ENCODE measurements at regions not wholly inside any gene's neighbourhood (a gene's known extent, or its start where the extent isn't known, plus 50 kb on each side); places are given as distances from the start of the nearest gene placed in this dataset.

- ChIA-PET POLR2A (ENCODE audit: unreplicated experiment) (no interaction called here), CTCF (no interaction called here)
- no peak overlapping the region for H2BK120ac ChIP-seq (ENCODE audit: low read depth, low read length)
- no peak overlapping the region for H3K4ac ChIP-seq (ENCODE audit: low read depth, low read length)
- in situ Hi-C loops (cut with MboI; ENCODE audit: low sequenced_read_pairs) = no loop called here
- no peak overlapping the region for H4K8ac ChIP-seq (ENCODE audit: low read depth in 2 of 2, low read length in 2 of 2)
- TF ChIP-seq ELK1 (IDR thresholded peaks at IDR 0.05; ENCODE audit: borderline replicate concordance, low read depth, low read length) = no peak
- TF ChIP-seq RCOR1 (IDR thresholded peaks at IDR 0.05; ENCODE audit: insufficient replicate concordance, low read length) = no peak
- TF ChIP-seq POLR2A (IDR thresholded peaks at IDR 0.05; ENCODE audit: low read depth, low read length) = no peak
- no peak for TF ChIP-seq RAD21 (IDR thresholded peaks at IDR 0.05; ENCODE audit: low read length)
- TF ChIP-seq CHD1 (IDR thresholded peaks at IDR 0.05; ENCODE audit: low read depth, low read length) = no peak
- TF ChIP-seq NFE2L2 (IDR thresholded peaks at IDR 0.05; ENCODE audit: low read depth, low read length) = no peak
- TF ChIP-seq RFX5 (IDR thresholded peaks at IDR 0.05; ENCODE audit: low read depth, low read length) = no peak
- TF ChIP-seq FOS (IDR thresholded peaks at IDR 0.05; ENCODE audit: low read depth, low read length) = no peak
- TF ChIP-seq, protein P1, sequence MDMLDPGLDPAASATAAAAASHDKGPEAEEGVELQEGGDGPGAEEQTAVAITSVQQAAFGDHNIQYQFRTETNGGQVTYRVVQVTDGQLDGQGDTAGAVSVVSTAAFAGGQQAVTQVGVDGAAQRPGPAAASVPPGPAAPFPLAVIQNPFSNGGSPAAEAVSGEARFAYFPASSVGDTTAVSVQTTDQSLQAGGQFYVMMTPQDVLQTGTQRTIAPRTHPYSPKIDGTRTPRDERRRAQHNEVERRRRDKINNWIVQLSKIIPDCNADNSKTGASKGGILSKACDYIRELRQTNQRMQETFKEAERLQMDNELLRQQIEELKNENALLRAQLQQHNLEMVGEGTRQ (IDR thresholded peaks at IDR 0.05; ENCODE audit: low read depth, low read length) = no peak
- no peak for TF ChIP-seq SMC3 (IDR thresholded peaks at IDR 0.05; ENCODE audit: low read depth, low read length)
- TF ChIP-seq MAZ (IDR thresholded peaks at IDR 0.05; ENCODE audit: borderline replicate concordance, low read depth, low read length) = no peak
- no peak for TF ChIP-seq BHLHE40 (IDR thresholded peaks at IDR 0.05; ENCODE audit: low read depth, low read length)
- TF ChIP-seq MAFK (IDR thresholded peaks at IDR 0.05; ENCODE audit: low read depth, low read length) = no peak
- no peak for TF ChIP-seq CTCF (conservative IDR thresholded peaks at IDR 0.05; ENCODE audit: low read depth, low read length)
- TF ChIP-seq MXI1 (IDR thresholded peaks at IDR 0.05; ENCODE audit: borderline replicate concordance, low read depth, low read length) = no peak
- no peak for TF ChIP-seq CEBPB (IDR thresholded peaks at IDR 0.05; ENCODE audit: low read depth, low read length)
- no peaks in the 10 kb centered on the region for H3K36me3 ChIP-seq (ENCODE audit: control insufficient read depth, insufficient read depth, low read length)
- no peaks in the 10 kb centered on the region for H3K9me1 ChIP-seq (ENCODE audit: insufficient read depth, low read length)
- no peak for ATAC-seq (ENCODE audit: low read depth)
- no peak overlapping the region for H3K18ac ChIP-seq (ENCODE audit: low read depth, low read length)
- no peak overlapping the region for H2BK5ac ChIP-seq (ENCODE audit: low read depth, low read length, poor library complexity, severe bottlenecking)
- intact Hi-C loops (cut with micrococcal nuclease) = loop anchor here (10.0 kb wide), 1 partner anchor 834 kb away; the partner anchor contains the start of gene BASP1
- dilution Hi-C loops (cut with HindIII; ENCODE audit: low sequenced_read_pairs, unreplicated experiment) = no loop called here
- no peak overlapping the region for H2BK20ac ChIP-seq (ENCODE audit: low read depth, low read length)
- H3K14ac ChIP-seq (replicated peaks; ENCODE audit: low read depth, low read length) = no peak overlapping the region
- no peaks in the 10 kb centered on the region for H3K27me3 ChIP-seq (ENCODE audit: control insufficient read depth, insufficient read depth, low read length)
- no peak overlapping the region for H3K9ac ChIP-seq (ENCODE audit: low read depth, low read length)
- H4K5ac ChIP-seq (ENCODE audit: low read depth, low read length) = no peak overlapping the region
- no peak overlapping the region for H2AFZ ChIP-seq (replicated peaks; ENCODE audit: low read length, poor library complexity)
- H2AK9ac ChIP-seq (replicated peaks; ENCODE audit: low read depth, low read length, poor library complexity) = no peak overlapping the region
- H3K9me3 ChIP-seq (ENCODE audit: control insufficient read depth, insufficient read depth, low read length) = no peaks in the 10 kb centered on the region
- H4K91ac ChIP-seq (ENCODE audit: insufficient read depth, low read depth, low read length) = no peak overlapping the region
- DNase-seq = no peak
- no peaks in the 10 kb centered on the region for H3K4me1 ChIP-seq (ENCODE audit: control insufficient read depth, insufficient read depth, low read length)
- H3K23ac ChIP-seq (ENCODE audit: low read depth, low read length) = no peak overlapping the region
- no peak overlapping the region for H3K56ac ChIP-seq (ENCODE audit: extremely low read depth, insufficient read depth, low read length)
- no peak overlapping the region for H3K4me3 ChIP-seq (ENCODE audit: insufficient read depth, low read depth, low read length)
- H3K27ac ChIP-seq (ENCODE audit: insufficient read depth, low read length) = no peak overlapping the region
- WGBS, 2 experiments (ENCODE audit: extremely low coverage in 2 of 2, insufficient read length in 1 of 2) = no CpG with 5 or more reads among the region's 2 CpGs
- H3K4me2 ChIP-seq (ENCODE audit: low read depth, low read length) = no peak overlapping the region
- no peaks in the 10 kb centered on the region for H3K79me1 ChIP-seq (ENCODE audit: low read depth in 1 of 2, low read length in 2 of 2)
- no peak overlapping the region for H2BK15ac ChIP-seq (ENCODE audit: low read depth, low read length)
- BruUV-seq (replicated peaks) = no TSS peak
- no peak overlapping the region for H2AK5ac ChIP-seq (ENCODE audit: low read depth, low read length)
- H4K20me1 ChIP-seq (ENCODE audit: insufficient read depth, low read length) = no peaks in the 10 kb centered on the region
Observed at GRCh38 chr5:18048449-18048848, 414.2 kb downstream of the TAF11L14 start.

Measured in IMR-90 (cell line).